IMR-90 (cell line): ENCODE measurements at regions not wholly inside any gene's neighbourhood (a gene's known extent, or its start where the extent isn't known, plus 50 kb on each side); places are given as distances from the start of the nearest gene placed in this dataset.
"Not testable (repeated sequence)": the region's sequence is repeated elsewhere in the genome, so short reads cannot be mapped to it uniquely, and the experiment has no call there.

ENCODE experiments used
- ATAC-seq: fragments of 200-7000 bp; cut with Tn5 transposase; 2 replicates; pipeline ENCODE4 v1.9.1; 2020; ENCODE audit warnings: low read depth, mild to moderate bottlenecking, moderate library complexity
- BruUV-seq: library from RNA; stranded (reverse); fragments of 400-500 nt; replicated peaks from 2 replicates; lab custom pipeline; 2021; lab: Mats Ljungman, UMichigan
- CTCF ChIA-PET: fragments of 300-600 bp; formaldehyde crosslinking; extraction: SDS; loops from one replicate; lab custom pipeline; 2021; ENCODE audit warnings: antibody characterized with exemption; lab: Yijun Ruan, JAX
- POLR2A ChIA-PET: fragments of 300-600 bp; sonication (Branson Sonifier 250); formaldehyde crosslinking; loops from one replicate; lab custom pipeline; 2022; ENCODE audit warnings: antibody characterized with exemption; ENCODE audit not compliant: unreplicated experiment; lab: Charles Lee
- DNase-seq: peaks from one replicate; pipeline ENCODE4 v3.0.0; 2013
- H2AFZ ChIP-seq: replicated peaks from 2 replicates; pipeline ENCODE3; 2013; ENCODE audit warnings: low read length, mild to moderate bottlenecking; ENCODE audit not compliant: poor library complexity
- H2AK5ac ChIP-seq: 2 replicates; pipeline ENCODE4 v1.6.1; 2013; ENCODE audit warnings: low read depth, low read length, inconsistent platforms
- H2AK9ac ChIP-seq: replicated peaks from 2 replicates; pipeline ENCODE3; 2013; ENCODE audit warnings: mild to moderate bottlenecking, low read depth, low read length, moderate library complexity; ENCODE audit not compliant: poor library complexity
- H2BK120ac ChIP-seq: 2 replicates; pipeline ENCODE4 v1.6.1; 2013; ENCODE audit warnings: low read depth, low read length, inconsistent platforms
- H2BK15ac ChIP-seq: 3 replicates; pipeline ENCODE4 v1.6.1; 2013; ENCODE audit warnings: low read depth, low read length, inconsistent platforms
- H2BK20ac ChIP-seq: 2 replicates; pipeline ENCODE4 v1.6.1; 2013; ENCODE audit warnings: low read depth, mild to moderate bottlenecking, inconsistent platforms, low read length, moderate library complexity
- H2BK5ac ChIP-seq: 2 replicates; pipeline ENCODE4 v1.6.1; 2013; ENCODE audit warnings: mild to moderate bottlenecking, low read depth, low read length, inconsistent platforms; ENCODE audit not compliant: poor library complexity, severe bottlenecking
- H3K14ac ChIP-seq: replicated peaks from 2 replicates; pipeline ENCODE4 v1.6.1; 2013; ENCODE audit warnings: low read depth, low read length, inconsistent platforms
- H3K18ac ChIP-seq: 2 replicates; pipeline ENCODE4 v1.6.1; 2013; ENCODE audit warnings: low read depth, low read length, control low read depth
- H3K23ac ChIP-seq: 2 replicates; pipeline ENCODE4 v1.6.1; 2013; ENCODE audit warnings: low read depth, low read length, inconsistent platforms
- H3K27ac ChIP-seq: 2 replicates; pipeline ENCODE4 v1.5.1; 2013; ENCODE audit warnings: mild to moderate bottlenecking, control low read depth, low read length; ENCODE audit not compliant: insufficient read depth
- H3K27me3 ChIP-seq: 2 replicates; pipeline ENCODE4 v1.6.1; 2013; ENCODE audit warnings: low read length; ENCODE audit not compliant: control insufficient read depth, insufficient read depth
- H3K36me3 ChIP-seq: 2 replicates; pipeline ENCODE4 v1.6.1; 2013; ENCODE audit warnings: low read length, mixed read lengths; ENCODE audit not compliant: control insufficient read depth, insufficient read depth
- H3K4ac ChIP-seq: 2 replicates; pipeline ENCODE4 v1.6.1; 2013; ENCODE audit warnings: low read depth, low read length, inconsistent platforms
- H3K4me1 ChIP-seq: 2 replicates; pipeline ENCODE4 v1.6.1; 2013; ENCODE audit warnings: low read length, mixed read lengths; ENCODE audit not compliant: control insufficient read depth, insufficient read depth
- H3K4me2 ChIP-seq: 2 replicates; pipeline ENCODE4 v1.6.1; 2013; ENCODE audit warnings: low read depth, mild to moderate bottlenecking, control low read depth, low read length, moderate library complexity
- H3K4me3 ChIP-seq: 2 replicates; pipeline ENCODE4 v1.5.1; 2013; ENCODE audit warnings: low read depth, mild to moderate bottlenecking, control low read depth, low read length, moderate library complexity; ENCODE audit not compliant: insufficient read depth
- H3K56ac ChIP-seq: 2 replicates; pipeline ENCODE4 v1.6.1; 2013; ENCODE audit warnings: low read length, inconsistent platforms; ENCODE audit not compliant: insufficient read depth; ENCODE audit errors: extremely low read depth
- H3K79me1 ChIP-seq, 2 experiments: 2 replicates each; pipeline ENCODE4 v1.6.1; 2013; ENCODE audit warnings: low read length in 2 of 2, inconsistent platforms in 1 of 2, low read depth in 1 of 2
- H3K9ac ChIP-seq: 2 replicates; pipeline ENCODE4 v1.6.1; 2013; ENCODE audit warnings: low read depth, low read length, control low read depth
- H3K9me1 ChIP-seq: 2 replicates; pipeline ENCODE4 v1.6.1; 2013; ENCODE audit warnings: low read length, inconsistent platforms; ENCODE audit not compliant: insufficient read depth
- H3K9me3 ChIP-seq: 2 replicates; pipeline ENCODE4 v1.6.1; 2013; ENCODE audit warnings: low read length; ENCODE audit not compliant: control insufficient read depth, insufficient read depth
- H4K20me1 ChIP-seq: 2 replicates; pipeline ENCODE4 v1.6.1; 2013; ENCODE audit warnings: low read length, inconsistent platforms; ENCODE audit not compliant: insufficient read depth
- H4K5ac ChIP-seq: 2 replicates; pipeline ENCODE4 v1.6.1; 2013; ENCODE audit warnings: mild to moderate bottlenecking, low read depth, low read length, control low read depth
- H4K8ac ChIP-seq, 2 experiments: 2 replicates each; pipeline ENCODE4 v1.6.1; 2013; ENCODE audit warnings: low read depth in 2 of 2, low read length in 2 of 2, control low read depth in 1 of 2, inconsistent platforms in 1 of 2
- H4K91ac ChIP-seq: 2 replicates; pipeline ENCODE4 v1.6.1; 2013; ENCODE audit warnings: low read depth, low read length, inconsistent platforms; ENCODE audit not compliant: insufficient read depth
- WGBS, 2 experiments: methylation state at CpG; one replicate each; pipeline versions ENCODE4 v1.1.5 to v1.1.7; 2013; ENCODE audit warnings: missing lambda C conversion rate in 2 of 2; ENCODE audit not compliant: insufficient read length in 1 of 2; ENCODE audit errors: extremely low coverage in 2 of 2; 5-methylcytosine and 5-hydroxymethylcytosine counted together
- dilution Hi-C: fragments of 300-500 bp; cut with HindIII; formaldehyde crosslinking; loops from one replicate; pipeline ENCODE4 v1.14.3; 2018; ENCODE audit warnings: low sequenced_read_pairs; ENCODE audit not compliant: unreplicated experiment
- in situ Hi-C: fragments of 300-500 bp; cut with MboI; formaldehyde crosslinking; loops from 3 replicates; pipeline ENCODE4 v1.14.3; 2019; ENCODE audit warnings: low sequenced_read_pairs, inconsistent platforms, mixed read lengths
- intact Hi-C: fragments of 100-400 bp; cut with micrococcal nuclease; formaldehyde crosslinking; loops from 2 replicates; pipeline ENCODE4 v1.10.0; 2022

DNA sequence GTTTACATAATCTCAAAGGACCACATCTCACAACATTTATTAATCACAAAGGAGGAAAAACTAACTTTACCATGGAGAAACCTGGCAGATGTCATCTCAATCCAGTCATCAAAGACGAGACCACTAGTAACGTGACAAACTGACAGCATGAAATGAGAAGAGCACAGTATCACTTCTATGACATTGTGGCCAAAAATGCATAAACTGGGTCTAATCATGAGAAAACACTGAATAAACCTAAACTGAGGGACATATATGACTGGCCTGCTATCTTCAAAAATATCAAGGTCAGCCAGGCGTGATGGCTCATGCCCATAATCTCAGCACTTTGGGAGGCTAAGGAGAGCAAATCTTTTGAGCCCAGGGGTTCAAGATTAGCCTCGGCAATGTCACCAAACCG is 619.0 kb downstream of the CDY1 start:
- H4K20me1 ChIP-seq, H3K4me3 ChIP-seq, H3K4me2 ChIP-seq, H3K9me1 ChIP-seq, H4K91ac ChIP-seq, H2BK20ac ChIP-seq, H3K4me1 ChIP-seq, H2AFZ ChIP-seq, H3K23ac ChIP-seq, H3K9ac ChIP-seq, H2AK9ac ChIP-seq, H3K27me3 ChIP-seq, H4K8ac ChIP-seq, H3K56ac ChIP-seq, H2BK5ac ChIP-seq, H3K9me3 ChIP-seq, H2AK5ac ChIP-seq, H3K27ac ChIP-seq, H3K18ac ChIP-seq, H3K79me1 ChIP-seq, H2BK15ac ChIP-seq, H4K5ac ChIP-seq, CTCF ChIA-PET, dilution Hi-C loops, H3K36me3 ChIP-seq, intact Hi-C loops, POLR2A ChIA-PET, DNase-seq, H3K4ac ChIP-seq, ATAC-seq, BruUV-seq, H3K14ac ChIP-seq, H2BK120ac ChIP-seq, in situ Hi-C loops: not testable (repeated sequence)
- no CpG with 5 or more reads among the region's 5 CpGs for WGBS, 2 experiments

DNA sequence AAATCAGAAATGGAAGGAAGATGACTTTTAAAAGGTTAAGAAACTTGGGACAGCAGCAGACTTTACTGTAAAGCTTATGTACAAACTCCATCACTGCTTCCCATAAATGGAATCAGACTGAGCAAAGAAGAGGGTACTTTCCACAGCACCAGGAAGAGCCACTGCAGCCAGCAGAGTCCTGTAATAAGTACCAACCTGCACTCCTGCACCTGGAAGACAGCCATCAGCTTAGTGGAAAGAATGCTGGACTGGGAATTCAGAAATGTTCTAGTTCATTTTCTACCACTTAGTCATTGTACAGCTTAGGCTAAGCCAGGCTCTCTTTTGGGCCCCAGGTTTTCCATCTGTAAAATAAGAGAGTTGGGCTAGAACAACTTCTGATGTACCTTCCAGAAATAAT is 632.3 kb downstream of the CDY1 start:
- H2BK20ac ChIP-seq, H3K14ac ChIP-seq, DNase-seq, H3K9ac ChIP-seq, H2BK5ac ChIP-seq, H4K91ac ChIP-seq, in situ Hi-C loops, H3K9me1 ChIP-seq, BruUV-seq, H3K36me3 ChIP-seq, H3K4me3 ChIP-seq, H2AK9ac ChIP-seq, H3K4ac ChIP-seq, H2BK15ac ChIP-seq, H3K27me3 ChIP-seq, H2BK120ac ChIP-seq, H3K27ac ChIP-seq, H2AK5ac ChIP-seq, dilution Hi-C loops, intact Hi-C loops, H3K9me3 ChIP-seq, H3K4me2 ChIP-seq, ATAC-seq, H3K4me1 ChIP-seq, H4K8ac ChIP-seq, CTCF ChIA-PET, H3K18ac ChIP-seq, POLR2A ChIA-PET, H3K56ac ChIP-seq, H2AFZ ChIP-seq, H4K5ac ChIP-seq, H3K23ac ChIP-seq, H4K20me1 ChIP-seq, H3K79me1 ChIP-seq: not testable (repeated sequence)
